IMR-90 (cell line): ENCODE measurements at regions not wholly inside any gene's neighbourhood (a gene's known extent, or its start where the extent isn't known, plus 50 kb on each side); places are given as distances from the start of the nearest gene placed in this dataset.

Experiments used
- BHLHE40 ChIP-seq: fragments of 150-350 bp; IDR thresholded peaks from 2 replicates; pipeline ENCODE4 v1.6.1; 2016; ENCODE audit warnings: mild to moderate bottlenecking, low read depth, low read length
- CEBPB ChIP-seq: IDR thresholded peaks from 2 replicates; pipeline ENCODE4 v1.6.1; 2012; ENCODE audit warnings: low read depth, low read length, improper control_type of control experiment
- CTCF ChIP-seq: conservative IDR thresholded peaks from 2 replicates; pipeline ENCODE4 v1.5.1; 2012; ENCODE audit warnings: mild to moderate bottlenecking, low read depth, low read length, improper control_type of control experiment
- MAFK ChIP-seq: IDR thresholded peaks from 2 replicates; pipeline ENCODE4 v1.6.1; 2012; ENCODE audit warnings: low read depth, low read length, improper control_type of control experiment
- MAZ ChIP-seq: IDR thresholded peaks from 2 replicates; pipeline ENCODE4 v1.6.1; 2012; ENCODE audit warnings: low read depth, mild to moderate bottlenecking, low read length, improper control_type of control experiment, moderate library complexity, borderline replicate concordance
- NFE2L2 ChIP-seq: fragments of 150-350 bp; IDR thresholded peaks from 2 replicates; pipeline ENCODE4 v1.6.1; 2016; ENCODE audit warnings: low read depth, mild to moderate bottlenecking, low read length
- POLR2A ChIP-seq: IDR thresholded peaks from 2 replicates; pipeline ENCODE4 v1.6.1; 2012; ENCODE audit warnings: mild to moderate bottlenecking, low read depth, low read length
- RFX5 ChIP-seq: IDR thresholded peaks from 2 replicates; pipeline ENCODE4 v1.8.0; 2012; ENCODE audit warnings: low read depth, mild to moderate bottlenecking, low read length, moderate library complexity

- TF ChIP-seq CTCF (no peak), BHLHE40 (no peak), RFX5 (no peak), MAFK (no peak), CEBPB (no peak), POLR2A (no peak), NFE2L2 (no peak), MAZ (no peak)
These were observed 168.7 kb upstream of the NR5A2 start for GRCh38 chr1:199858856-199859255.
